Mesenteric fat pad (tissue), 1 donor: ENCODE measurements at regions not wholly inside any gene's neighbourhood (a gene's known extent, or its start where the extent isn't known, plus 50 kb on each side); places are given as distances from the start of the nearest gene placed in this dataset.
"Not testable (repeated sequence)": the region's sequence is repeated elsewhere in the genome, so short reads cannot be mapped to it uniquely, and the experiment has no call there.

Experiments used
- DNase-seq: peaks from one replicate; pipeline ENCODE4 v3.0.0-alpha.2; 2020; ENCODE audit warnings: low spot score
- donor health status: DM: yes; HTN: yes; CAD: no.

DNA sequence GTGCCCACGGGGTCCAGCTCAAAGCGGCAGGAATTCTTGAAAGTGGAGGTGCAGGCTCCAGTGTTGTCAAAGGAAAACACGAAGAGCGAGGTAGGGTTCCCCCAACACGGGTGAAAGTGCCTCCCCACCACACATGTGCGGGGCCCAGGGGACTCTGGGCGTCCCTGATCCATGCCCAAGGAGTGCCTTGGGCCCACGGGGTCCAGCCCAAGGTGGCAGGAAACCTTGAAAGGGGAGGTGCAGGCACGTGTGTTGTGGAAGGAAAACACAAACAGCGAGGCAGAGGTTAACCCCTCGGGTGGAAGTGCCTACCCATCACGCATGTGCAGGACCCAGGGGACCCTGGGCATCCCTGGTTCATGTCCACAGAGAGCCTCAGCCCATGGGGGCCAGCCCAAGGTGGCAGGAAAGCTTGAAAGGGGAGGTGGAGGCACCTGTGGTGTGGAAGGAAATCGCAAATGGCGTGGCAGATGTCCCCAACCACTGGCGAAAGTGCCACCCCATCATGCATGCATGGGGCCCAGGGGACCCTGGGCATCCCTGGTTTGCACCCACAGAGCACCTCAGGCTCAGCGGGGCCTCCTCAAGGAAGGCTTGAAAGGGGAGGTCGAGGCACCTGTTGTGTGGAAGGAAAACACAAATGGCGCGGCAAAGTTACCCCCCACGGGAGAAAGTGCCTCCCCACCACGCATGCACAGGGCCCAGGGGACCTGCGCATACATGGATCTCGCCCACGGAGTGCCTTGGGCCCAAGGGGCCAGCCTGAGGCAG, 584.6 kb downstream of the ALG10 start:
- peak; percentile 72 for DNase-seq

DNA sequence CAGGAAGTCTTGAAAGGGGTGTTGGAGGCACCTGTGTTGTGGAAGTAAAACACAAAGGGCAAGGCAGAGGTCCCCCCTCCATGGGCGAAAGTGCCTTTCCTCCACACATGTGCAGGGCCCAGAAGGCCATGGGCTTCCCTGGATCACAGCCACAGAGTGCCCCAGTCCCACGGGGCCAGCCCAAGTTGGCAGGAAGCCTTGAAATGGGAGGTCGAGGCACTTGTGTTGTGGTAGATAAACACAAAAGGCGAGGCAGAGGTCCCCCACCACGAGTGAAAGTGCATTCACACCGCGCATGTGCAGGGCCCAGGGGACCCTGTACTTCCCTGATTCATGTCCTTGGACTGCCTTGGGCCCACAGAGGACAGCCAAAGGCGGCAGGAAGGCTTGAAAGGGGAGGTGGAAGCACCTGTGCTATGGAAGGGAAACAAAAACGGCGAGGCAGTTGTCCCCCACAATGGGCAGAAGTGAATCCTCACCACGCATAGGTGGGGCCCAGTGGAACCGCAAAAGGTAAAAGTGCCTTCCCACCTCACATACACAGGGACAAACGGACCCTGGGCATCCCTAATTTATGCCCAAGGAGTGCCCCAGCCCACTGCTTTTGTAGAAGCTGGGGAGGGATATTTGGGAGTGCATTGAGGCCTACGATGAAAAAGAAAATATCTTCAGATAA, 585.4 kb downstream of the ALG10 start:
- peak; percentile 78 for DNase-seq

DNA sequence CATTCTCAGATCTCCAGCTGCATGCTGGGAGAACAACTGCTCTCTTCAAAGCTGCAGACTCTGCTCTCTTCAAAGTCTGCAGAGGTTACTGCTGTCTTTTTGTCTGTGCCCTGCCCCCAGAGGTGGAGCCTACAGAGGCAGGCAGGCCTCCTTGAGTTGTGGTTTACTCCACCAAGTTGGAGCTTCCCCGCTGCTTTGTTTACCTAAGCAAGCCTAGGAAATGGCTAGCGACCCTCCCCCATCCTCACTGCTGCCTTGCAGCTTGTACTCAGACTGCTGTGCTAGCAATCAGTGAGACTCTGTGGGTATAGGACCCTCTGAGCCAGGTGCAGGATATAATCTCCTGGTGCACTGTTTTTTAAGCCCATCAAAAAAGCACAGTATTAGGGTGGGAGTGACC, 591.7 kb downstream of the ALG10 start:
- DNase-seq, result not testable (repeated sequence)

DNA sequence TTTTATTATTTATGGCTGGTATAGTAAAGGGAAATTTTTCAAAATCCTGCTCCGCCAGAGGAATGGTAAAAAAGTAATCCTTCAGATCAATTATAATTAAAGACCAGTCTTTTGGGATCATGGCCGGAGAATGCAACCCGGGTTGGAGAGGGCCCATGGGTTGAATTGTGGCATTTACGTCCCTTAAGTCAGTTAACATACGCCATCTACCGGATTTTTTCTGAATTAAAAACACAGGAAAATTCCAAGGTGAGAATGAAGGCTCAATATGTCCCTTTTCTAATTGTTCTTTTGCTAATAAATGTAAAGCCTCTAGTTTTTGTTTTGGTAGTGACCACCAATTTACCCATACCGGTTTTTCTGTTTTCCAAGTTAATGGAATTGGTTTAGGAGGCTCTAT, 602.8 kb downstream of the ALG10 start:
- no peak for DNase-seq

DNA sequence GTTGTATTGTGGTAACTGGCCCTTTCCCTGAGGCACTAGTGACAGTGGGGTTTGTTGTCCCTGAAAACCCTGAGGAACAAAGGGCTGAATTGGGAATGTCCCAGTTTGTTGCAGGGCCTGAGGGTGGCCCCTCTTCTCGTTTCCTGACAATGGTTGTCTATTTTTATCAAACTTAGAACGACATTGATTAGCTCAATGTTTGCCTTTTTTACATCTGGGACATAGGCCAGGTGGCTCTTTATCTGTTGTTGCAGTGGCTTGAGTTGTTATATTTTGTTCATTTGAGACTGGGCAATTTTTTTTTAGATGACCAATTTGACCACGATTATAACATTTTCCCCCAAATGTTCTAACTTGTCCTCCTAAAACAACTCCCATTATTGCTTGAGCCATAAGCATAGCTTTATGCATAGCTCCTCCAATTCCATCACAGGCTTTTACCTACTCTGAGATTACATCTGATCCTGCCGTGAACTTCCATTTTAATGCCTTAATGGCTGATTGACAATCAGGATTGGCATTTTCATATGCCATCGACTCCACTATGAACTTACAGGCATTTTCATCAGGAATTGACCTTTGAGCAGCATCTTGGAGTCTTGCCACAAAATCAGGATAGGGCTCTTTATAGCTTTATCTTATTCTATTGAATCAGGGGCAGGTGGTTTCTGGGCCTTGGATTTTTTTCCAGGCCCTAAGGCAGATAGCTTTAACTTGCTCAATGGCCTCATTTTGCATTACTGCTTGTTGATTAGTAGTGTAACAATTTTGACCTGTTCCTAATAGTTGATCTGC, 604.3 kb downstream of the ALG10 start:
- no peak for DNase-seq
